HS-27A (cell line): ENCODE measurements at regions not wholly inside any gene's neighbourhood (a gene's known extent, or its start where the extent isn't known, plus 50 kb on each side); places are given as distances from the start of the nearest gene placed in this dataset.

Experiments
- DNase-seq: peaks from one replicate; pipeline ENCODE4 v3.0.0-alpha.2; 2012; ENCODE audit warnings: low read depth, missing footprints

- no peak for DNase-seq
These were observed 88.3 kb upstream of the KIAA1217 start for GRCh38 chr10:24120646-24121045.

GRCh38 chr10:24127516-24127915 is 81.4 kb upstream of the KIAA1217 start:
- no peak for DNase-seq

GRCh38 chr10:24128066-24128730 is 80.7 kb upstream of the KIAA1217 start:
- DNase-seq = no peak

- DNase-seq = peak; percentile 4
These were observed 76.2 kb upstream of the KIAA1217 start for GRCh38 chr10:24132741-24133140.

- no peak for DNase-seq
These were observed 75.1 kb upstream of the KIAA1217 start for GRCh38 chr10:24133835-24134234.

GRCh38 chr10:24136070-24136469 is 72.9 kb upstream of the KIAA1217 start:
- no peak for DNase-seq

GRCh38 chr10:24147321-24147720 is 61.6 kb upstream of the KIAA1217 start:
- DNase-seq = no peak

- no peak for DNase-seq
These were observed 59.3 kb upstream of the KIAA1217 start for GRCh38 chr10:24149640-24150039.

GRCh38 chr10:24150853-24151252 is 58.1 kb upstream of the KIAA1217 start:
- DNase-seq = no peak

- DNase-seq = no peak
These were observed 56.7 kb upstream of the KIAA1217 start for GRCh38 chr10:24152270-24152669.

GRCh38 chr10:24153031-24153430 is 55.9 kb upstream of the KIAA1217 start:
- no peak for DNase-seq

GRCh38 chr10:24153537-24153936 is 55.4 kb upstream of the KIAA1217 start:
- DNase-seq = no peak

GRCh38 chr10:24156686-24157085 is 52.3 kb upstream of the KIAA1217 start:
- no peak for DNase-seq

- DNase-seq = no peak
These were observed 51.4 kb upstream of the KIAA1217 start for GRCh38 chr10:24157567-24157966.
